A673 (cell line): ENCODE measurements at regions not wholly inside any gene's neighbourhood (a gene's known extent, or its start where the extent isn't known, plus 50 kb on each side); places are given as distances from the start of the nearest gene placed in this dataset.

Experiments used
- BruUV-seq: library from RNA; stranded (reverse); fragments of 400-500 nt; replicated peaks from 2 replicates; lab custom pipeline; 2021; lab: Mats Ljungman, UMichigan
- CTCF ChIA-PET: fragments of 300-600 bp; sonication (Branson Sonifier 250); formaldehyde crosslinking; loops from one replicate; lab custom pipeline; 2022; ENCODE audit warnings: antibody characterized with exemption; lab: Charles Lee
- POLR2A ChIA-PET: fragments of 300-600 bp; sonication (Branson Sonifier 250); formaldehyde crosslinking; loops from one replicate; lab custom pipeline; 2022; ENCODE audit warnings: antibody characterized with exemption; ENCODE audit not compliant: low non-redundant PET; lab: Charles Lee
- DNase-seq: peaks from one replicate; pipeline ENCODE4 v3.0.0-alpha.2; 2015; ENCODE audit warnings: low spot score
- H3K27ac ChIP-seq: fragments of 200-600 bp; sonication (generic); 2 replicates; pipeline ENCODE4 v1.5.1; 2016; ENCODE audit warnings: mixed run types, low read depth, mild to moderate bottlenecking, mixed read lengths, antibody characterized with exemption, low read length; ENCODE audit not compliant: poor library complexity, severe bottlenecking
- H3K27me3 ChIP-seq: fragments of 200-600 bp; sonication (generic); replicated peaks from 2 replicates; pipeline ENCODE4 v1.6.1; 2017; ENCODE audit warnings: mixed run types, low read depth, mild to moderate bottlenecking, mixed read lengths, antibody characterized with exemption, low read length; ENCODE audit not compliant: insufficient read depth, poor library complexity
- H3K36me3 ChIP-seq: fragments of 200-600 bp; sonication (generic); 2 replicates; pipeline ENCODE4 v1.6.1; 2016; ENCODE audit warnings: mixed run types, mild to moderate bottlenecking, mixed read lengths, antibody characterized with exemption, low read length; ENCODE audit not compliant: insufficient read depth, poor library complexity, severe bottlenecking
- H3K4me1 ChIP-seq: fragments of 200-600 bp; sonication (generic); 2 replicates; pipeline ENCODE4 v1.6.1; 2017; ENCODE audit warnings: mixed run types, mild to moderate bottlenecking, mixed read lengths, antibody characterized with exemption, low read length; ENCODE audit not compliant: insufficient read depth, poor library complexity, severe bottlenecking
- H3K4me3 ChIP-seq: fragments of 200-600 bp; sonication (generic); 2 replicates; pipeline ENCODE4 v1.5.1; 2016; ENCODE audit warnings: low read depth, mixed run types, mild to moderate bottlenecking, mixed read lengths, low read length; ENCODE audit not compliant: poor library complexity, severe bottlenecking
- H3K9me3 ChIP-seq: fragments of 200-600 bp; sonication (generic); 2 replicates; pipeline ENCODE4 v1.6.1; 2016; ENCODE audit warnings: mixed run types, low read depth, mild to moderate bottlenecking, mixed read lengths, antibody characterized with exemption, low read length; ENCODE audit not compliant: poor library complexity, severe bottlenecking
- CTCF ChIP-seq: fragments of 300-800, 200-600 bp; sonication (generic); conservative IDR thresholded peaks from 2 replicates; pipeline ENCODE4 v1.5.1; 2017; ENCODE audit warnings: low read depth, mild to moderate bottlenecking, antibody characterized with exemption, low read length, moderate library complexity, mixed read lengths
- EZH2 ChIP-seq: fragments of 200-600 bp; sonication (generic); IDR thresholded peaks from 2 replicates; pipeline ENCODE4 v1.6.1; 2017; ENCODE audit warnings: borderline replicate concordance, low read depth, mild to moderate bottlenecking, mixed read lengths, antibody characterized with exemption, low read length; ENCODE audit not compliant: poor library complexity, severe bottlenecking
- intact Hi-C: fragments of 100-400 bp; cut with micrococcal nuclease; formaldehyde crosslinking; loops from one replicate; pipeline ENCODE4 v1.10.0; 2022; ENCODE audit not compliant: unreplicated experiment

- Histone ChIP-seq H3K27me3 (no peaks in the 10 kb centered on the region), H3K9me3 (peaks cover 6% of the 10 kb centered on the region), H3K27ac (no peak overlapping the region), H3K4me1 (no peaks in the 10 kb centered on the region), H3K36me3 (no peaks in the 10 kb centered on the region), H3K4me3 (no peak overlapping the region)
- CTCF ChIA-PET = no interaction called here
- intact Hi-C loops = no loop called here
- POLR2A ChIA-PET = no interaction called here
- TF ChIP-seq CTCF = no peak
- BruUV-seq = no TSS peak
- DNase-seq = no peak
Observed at GRCh38 chr16:13697568-13697967, 222.4 kb upstream of the ERCC4 start.

- POLR2A ChIA-PET = no interaction called here
- BruUV-seq = no TSS peak
Observed at GRCh38 chr16:13702614-13703013, 217.3 kb upstream of the ERCC4 start.

GRCh38 chr16:13708347-13709120 lies 211.4 kb upstream of the ERCC4 start:
- no TSS peak for BruUV-seq
- H3K27ac ChIP-seq = no peak overlapping the region
- CTCF ChIA-PET = no interaction called here
- no peaks in the 10 kb centered on the region for H3K27me3 ChIP-seq
- no peak for TF ChIP-seq EZH2
- no peak for TF ChIP-seq CTCF
- H3K9me3 ChIP-seq = no peaks in the 10 kb centered on the region
- intact Hi-C loops = no loop called here
- no peak overlapping the region for H3K4me3 ChIP-seq
- no peaks in the 10 kb centered on the region for H3K4me1 ChIP-seq
- no peaks in the 10 kb centered on the region for H3K36me3 ChIP-seq
- POLR2A ChIA-PET = no interaction called here
- no peak for DNase-seq

More at GRCh38 chr16:13702614-13703013, 217.3 kb upstream of the ERCC4 start:
- no peaks in the 10 kb centered on the region for H3K9me3 ChIP-seq
- no peaks in the 10 kb centered on the region for H3K4me1 ChIP-seq
- no peaks in the 10 kb centered on the region for H3K36me3 ChIP-seq
- H3K4me3 ChIP-seq = no peak overlapping the region
- no peak overlapping the region for H3K27ac ChIP-seq
- H3K27me3 ChIP-seq = no peaks in the 10 kb centered on the region
- intact Hi-C loops = no loop called here
- no peak for DNase-seq
- CTCF ChIA-PET = no interaction called here
- no peak for TF ChIP-seq CTCF
- TF ChIP-seq EZH2 = no peak
